ACHN (cell line): ENCODE measurements at regions not wholly inside any gene's neighbourhood (a gene's known extent, or its start where the extent isn't known, plus 50 kb on each side); places are given as distances from the start of the nearest gene placed in this dataset.
"Not testable (repeated sequence)": the region's sequence is repeated elsewhere in the genome, so short reads cannot be mapped to it uniquely, and the experiment has no call there.

Source experiments
- DNase-seq: peaks from one replicate; pipeline ENCODE4 v3.0.0-alpha.2; 2015
- in situ Hi-C: cut with HindIII; loops from 2 replicates; pipeline ENCODE4 v1.10.0; 2017; ENCODE audit warnings: low sequenced_read_pairs, low pct_ligation_motif_present, low pct_unique_long_range_greater_than_20kb

DNA sequence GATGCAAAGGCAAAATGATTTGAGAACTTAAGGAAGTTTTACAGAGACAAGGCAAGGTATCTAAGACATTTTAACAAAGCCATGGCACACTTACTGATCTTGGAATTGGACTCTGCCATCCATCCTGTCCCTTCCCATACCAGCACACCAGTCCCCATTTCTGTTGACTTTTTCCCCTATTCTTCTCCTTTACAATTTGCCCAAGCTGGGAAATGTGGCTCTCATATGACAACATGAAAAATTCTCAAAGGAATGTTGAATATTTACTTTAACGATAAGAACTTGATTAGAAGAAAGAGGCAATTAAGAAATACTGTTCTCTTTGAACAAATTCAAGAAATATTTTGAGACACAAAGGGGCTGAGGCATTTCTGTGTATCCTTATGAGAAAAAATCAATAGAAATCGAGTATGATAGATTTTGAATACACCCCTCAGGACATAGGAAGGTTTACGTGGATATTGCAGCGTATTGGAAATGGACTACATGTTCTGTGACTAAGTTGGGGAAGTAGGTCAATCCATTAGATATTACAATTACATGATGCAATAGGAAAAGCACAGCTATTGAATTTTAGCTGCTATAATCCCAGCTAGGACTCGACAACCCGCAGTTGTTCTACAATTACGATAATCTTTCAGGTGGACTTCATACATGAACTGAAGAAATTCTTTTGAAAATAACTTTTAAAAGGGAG, 201.6 kb downstream of the TRIB2 start:
- no peak for DNase-seq
- in situ Hi-C loops: no loop called here

DNA sequence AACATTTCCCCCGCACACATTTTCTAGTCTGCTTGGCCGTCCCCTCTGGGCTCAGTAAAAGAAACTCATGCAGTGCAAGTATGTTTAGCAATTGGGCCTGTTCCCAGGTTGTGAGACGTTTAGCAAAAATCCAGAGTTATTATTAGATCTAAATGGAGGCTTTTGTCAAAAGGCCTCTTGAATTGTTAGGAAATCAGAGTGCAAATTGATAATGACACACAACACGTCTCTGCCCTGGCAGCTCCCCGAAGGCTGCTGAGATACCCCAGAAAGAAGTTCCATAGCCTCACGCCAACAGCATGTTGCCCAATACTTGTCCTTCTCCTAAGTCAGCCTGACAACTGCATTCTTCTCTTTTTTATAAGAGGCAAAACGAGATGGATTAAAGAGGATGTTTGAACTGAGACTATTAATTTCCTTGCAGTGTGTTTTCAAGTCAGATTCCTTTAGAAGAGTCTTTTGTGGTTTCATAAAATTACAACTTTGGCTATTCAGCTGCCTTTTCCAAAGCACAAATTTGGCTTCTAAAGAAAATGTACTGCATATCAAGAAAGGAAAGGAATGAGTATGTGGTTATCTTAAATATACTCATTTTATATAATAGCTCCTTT, 202.2 kb downstream of the TRIB2 start:
- in situ Hi-C loops: no loop called here
- DNase-seq: no peak

DNA sequence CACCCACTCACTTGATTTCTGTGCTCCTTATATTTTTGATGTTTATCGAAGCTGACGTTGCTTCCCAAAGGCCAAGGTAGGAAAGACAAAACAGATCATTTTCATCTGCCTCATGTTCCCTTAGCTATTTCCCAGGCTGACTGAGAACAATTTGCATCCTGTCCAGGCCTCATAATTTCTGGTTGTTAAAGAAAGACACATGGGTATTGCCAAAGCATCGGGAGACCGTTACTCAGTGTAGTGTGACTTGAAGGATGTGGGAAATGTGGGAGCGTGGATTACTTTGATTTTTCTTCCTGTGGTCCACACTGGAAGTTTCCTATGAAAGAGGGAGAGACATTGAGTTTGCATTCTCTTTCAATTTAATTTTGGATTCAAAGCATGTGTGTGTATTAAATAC, 204.6 kb downstream of the TRIB2 start:
- in situ Hi-C loops: no loop called here
- DNase-seq: no peak

DNA sequence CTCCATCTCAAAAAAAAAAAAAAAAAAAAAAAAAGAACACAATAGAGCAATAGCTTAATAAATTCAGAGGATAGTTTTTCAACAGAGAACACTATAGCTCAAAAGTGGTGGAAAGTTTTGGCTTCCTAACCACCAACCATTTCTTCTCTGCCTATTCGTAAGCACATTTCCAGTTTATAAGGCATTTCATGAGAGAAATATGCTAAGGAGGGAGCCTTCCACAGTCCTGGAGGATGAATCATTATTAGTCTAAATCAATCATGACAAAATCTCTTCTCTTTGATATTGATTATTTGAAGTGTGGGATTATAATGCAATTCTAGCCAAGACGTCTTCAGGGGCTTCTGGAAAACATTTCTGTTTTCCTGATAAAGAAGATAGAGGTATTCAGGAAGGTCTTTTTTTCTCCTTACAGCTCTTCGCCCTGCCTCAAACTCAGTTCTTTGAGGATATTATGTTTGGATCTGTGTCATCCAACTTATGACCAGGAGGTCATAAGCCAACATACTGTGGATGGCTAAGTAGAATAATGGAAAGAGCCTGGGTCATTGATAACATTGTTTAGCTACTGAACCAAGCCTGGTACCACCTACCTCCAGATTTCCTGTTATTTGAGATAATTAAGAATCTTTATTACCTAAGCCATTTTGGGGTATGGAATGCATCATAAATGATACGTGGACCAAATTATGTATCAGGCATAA, 207.3 kb downstream of the TRIB2 start:
- in situ Hi-C loops: no loop called here

DNA sequence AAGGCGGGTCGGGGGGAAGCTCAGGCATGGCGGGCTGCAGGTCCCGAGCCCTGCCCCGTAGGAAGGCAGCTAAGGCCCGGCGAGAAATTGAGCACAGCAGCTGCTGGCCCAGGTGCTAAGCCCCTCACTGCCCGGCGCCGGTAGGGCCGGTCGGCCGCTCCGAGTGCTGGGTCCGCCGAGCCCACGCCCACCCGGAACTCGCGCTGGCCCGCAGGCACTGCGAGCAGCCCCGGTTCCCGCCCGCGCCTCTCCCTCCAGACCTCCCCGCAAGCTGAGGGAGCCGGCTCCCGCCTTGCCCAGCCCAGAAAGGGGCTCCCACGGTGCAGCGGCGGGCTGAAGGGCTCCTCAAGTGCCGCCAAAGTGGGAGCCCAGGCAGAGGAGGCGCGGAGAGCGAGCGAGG, 209.9 kb downstream of the TRIB2 start:
- DNase-seq, in situ Hi-C loops: not testable (repeated sequence)

More for the DNA sequence above, 207.3 kb downstream of the TRIB2 start:
- no peak for DNase-seq

DNA sequence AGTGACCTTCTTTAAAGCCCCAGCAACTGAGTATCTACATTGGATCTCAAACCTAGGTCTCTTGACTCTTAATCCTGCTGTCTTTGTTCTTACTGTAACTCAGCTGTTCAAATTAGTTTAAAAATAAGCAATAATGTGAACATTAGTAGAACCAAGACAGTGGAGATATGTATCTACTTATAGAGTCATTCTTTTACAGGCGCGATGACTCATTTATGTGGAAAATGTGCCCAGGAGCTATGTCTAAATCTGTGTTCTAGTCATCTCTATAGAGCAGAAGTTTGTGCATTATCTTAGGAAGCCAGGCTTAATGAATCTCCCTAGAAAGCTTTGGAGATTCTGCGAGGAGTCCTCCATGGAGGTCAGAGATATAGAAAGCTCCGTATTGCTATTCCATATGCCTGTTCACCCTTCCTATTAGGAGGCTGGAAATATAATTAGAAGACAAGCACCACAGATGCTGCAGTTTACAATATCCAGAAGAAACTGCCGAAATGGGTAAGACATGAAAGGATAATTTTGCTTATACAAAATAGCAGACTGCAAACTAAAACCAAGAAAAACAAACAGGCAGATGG, 211.6 kb downstream of the TRIB2 start:
- DNase-seq: no peak
- in situ Hi-C loops: no loop called here

DNA sequence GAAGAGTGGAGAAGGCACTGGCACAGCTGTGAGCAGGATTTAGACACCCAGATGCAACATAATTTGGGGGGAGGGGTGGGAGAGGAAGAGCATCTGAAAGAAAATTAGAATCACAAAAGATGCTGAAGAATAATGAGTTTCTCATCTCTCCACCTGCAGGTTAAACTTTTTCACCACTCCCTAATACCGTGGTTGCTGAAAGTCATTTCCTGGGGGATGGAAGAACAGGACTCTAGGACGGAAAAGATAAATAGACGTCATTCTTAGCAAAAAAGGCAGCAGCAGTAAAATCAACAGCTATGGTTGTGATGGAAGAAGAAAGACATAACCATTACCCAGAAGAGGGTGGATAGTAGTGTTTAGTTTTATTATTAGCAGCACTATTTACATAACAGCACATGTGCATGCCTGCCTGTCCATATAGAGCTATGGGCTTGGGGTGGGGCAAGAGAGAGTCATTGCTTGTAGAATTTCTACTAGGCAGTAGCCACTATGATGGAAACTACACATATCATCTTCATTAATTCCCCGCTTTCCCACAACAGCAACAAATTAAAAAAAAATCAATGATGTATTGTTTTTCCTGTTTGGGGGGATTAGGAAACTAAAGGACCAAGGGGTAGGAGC, 212.2 kb downstream of the TRIB2 start:
- DNase-seq: no peak
- in situ Hi-C loops: no loop called here

DNA sequence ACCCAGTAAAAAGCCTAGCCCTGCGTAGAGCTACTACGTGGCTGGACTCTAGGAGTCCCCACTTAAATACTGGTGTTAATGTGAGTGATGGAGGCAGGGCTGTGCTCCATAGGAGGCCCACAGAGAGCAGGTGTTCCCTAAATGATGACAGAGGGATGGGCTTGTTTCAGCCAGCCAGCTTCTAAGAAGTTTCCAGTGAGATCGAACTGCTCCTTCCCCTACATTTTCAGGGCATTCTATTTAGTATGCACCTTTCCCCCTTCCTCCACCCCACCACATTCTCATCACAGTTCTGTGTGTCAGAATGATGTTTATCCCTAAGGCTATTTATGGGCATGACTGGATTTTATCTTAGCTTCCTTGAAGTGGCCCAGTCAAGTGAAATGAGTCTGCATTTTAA, 213.0 kb downstream of the TRIB2 start:
- in situ Hi-C loops: no loop called here

DNA sequence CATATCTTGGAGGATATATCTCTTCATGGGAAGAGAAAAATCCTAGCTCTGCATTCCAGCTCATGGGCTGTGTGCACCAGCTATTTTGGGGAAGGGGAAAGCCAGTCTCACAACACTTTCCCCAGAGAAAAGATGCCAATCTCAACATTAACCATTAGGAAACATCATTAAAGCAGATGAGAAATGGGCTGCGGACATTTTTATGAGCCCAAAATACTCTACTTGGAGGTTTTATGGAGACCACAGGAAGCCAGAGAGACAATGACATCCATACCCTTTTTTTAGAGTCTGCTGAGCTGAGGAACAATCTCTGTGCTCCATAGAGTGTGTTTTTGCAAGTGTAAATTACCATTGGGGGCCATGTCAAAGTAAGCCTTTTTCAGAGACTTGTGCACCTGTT, 213.7 kb downstream of the TRIB2 start:
- in situ Hi-C loops: no loop called here
- DNase-seq: no peak

More for the DNA sequence above, 213.0 kb downstream of the TRIB2 start:
- no peak for DNase-seq

DNA sequence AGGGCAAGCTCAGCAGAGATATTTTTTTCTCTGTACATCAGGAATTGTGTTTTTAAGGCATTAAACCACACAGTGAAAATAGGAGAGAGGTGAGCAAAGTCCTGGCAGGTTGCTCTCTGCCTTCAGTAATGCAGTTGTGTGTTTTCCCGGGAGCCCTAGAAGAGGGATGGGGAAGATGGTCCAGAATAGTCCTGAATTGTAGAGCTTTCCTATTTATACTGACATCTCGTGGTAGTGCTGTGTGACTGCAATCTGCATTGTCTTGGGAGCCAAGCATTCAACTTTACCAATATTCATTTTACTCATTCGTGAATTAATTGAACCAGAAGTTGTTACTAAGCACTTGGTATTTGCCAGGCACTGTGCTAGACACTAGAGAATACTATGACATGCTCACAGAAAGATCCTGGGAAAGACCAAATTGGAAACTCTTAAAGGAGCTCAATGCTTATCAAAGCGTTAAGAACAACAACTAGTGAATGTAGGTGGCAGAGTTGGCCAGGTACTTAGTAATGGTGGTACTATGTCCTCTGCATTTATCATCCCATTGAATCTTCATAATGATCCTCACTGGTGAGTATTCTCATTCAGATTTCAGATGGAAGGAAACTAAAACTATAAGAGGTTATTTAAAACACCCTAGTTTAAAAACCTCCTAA, 214.6 kb downstream of the TRIB2 start:
- in situ Hi-C loops: no loop called here
- peak; percentile 43 for DNase-seq

DNA sequence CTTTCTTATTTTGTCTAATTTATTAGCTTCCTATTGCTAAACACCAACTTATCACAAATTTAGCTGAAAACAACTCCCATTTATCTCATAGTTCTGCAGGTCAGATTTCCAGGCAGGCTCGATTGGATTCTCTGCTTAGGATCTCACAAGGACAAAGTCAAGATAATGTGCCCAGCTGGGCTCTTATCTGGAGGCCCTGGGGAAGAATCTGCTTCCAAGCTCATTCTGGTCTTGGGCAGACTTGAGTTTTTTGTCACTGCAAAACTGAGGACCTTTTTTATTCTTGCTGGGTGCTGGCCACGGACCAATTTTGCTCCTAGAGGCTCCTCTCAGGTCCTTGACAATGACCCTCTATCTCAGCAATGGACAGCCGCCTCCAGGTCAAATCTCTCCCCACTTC, 215.5 kb downstream of the TRIB2 start:
- in situ Hi-C loops: no loop called here

DNA sequence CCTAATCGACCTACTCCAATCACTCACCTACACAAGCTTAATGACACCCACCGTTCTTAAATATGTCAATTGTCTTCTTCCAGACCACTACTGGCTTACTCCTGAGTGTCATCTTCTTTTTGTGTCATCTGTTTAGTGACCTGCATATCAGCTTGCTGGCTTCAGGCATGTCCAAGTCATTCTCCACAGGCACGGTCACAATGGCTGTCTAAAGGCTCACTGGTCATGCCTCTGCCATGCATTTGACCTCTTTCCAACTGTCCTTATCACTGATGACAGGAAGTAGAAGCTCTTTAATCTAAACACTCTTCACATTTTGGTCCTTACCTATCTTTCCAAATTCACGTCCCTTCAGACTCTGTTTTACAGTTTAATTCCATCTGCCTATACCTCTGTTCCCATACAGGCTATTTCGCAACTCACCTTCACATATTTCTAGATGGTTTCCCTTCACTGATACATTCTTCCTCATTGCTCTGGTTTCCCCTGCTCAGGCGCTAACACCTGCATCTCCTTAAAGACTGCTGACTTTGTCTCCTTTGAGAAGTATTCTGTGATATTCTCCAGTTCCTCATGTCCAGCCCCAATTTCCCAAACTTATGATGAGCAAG, 217.5 kb downstream of the TRIB2 start:
- in situ Hi-C loops: no loop called here
- no peak for DNase-seq

More for the DNA sequence above, 215.5 kb downstream of the TRIB2 start:
- DNase-seq: no peak

DNA sequence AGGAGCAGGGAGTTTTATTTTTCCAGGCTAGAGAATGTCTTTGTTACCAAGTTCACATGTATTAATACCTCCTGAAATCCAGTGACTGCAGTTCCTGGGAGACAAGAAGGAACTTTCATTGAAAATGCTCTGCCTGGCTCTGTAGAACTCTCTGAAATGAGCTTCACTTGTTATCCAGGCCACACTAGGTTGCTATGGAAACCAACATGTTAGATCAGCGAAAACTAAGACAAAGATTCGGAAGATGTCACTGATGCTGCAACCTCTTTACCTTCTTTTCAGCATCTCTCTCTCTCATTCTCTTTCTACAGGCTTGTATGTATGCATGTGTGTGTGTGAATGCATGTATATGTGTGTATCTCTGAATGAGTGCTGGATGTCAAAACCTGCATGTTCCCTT, 218.5 kb downstream of the TRIB2 start:
- in situ Hi-C loops: no loop called here
- no peak for DNase-seq

DNA sequence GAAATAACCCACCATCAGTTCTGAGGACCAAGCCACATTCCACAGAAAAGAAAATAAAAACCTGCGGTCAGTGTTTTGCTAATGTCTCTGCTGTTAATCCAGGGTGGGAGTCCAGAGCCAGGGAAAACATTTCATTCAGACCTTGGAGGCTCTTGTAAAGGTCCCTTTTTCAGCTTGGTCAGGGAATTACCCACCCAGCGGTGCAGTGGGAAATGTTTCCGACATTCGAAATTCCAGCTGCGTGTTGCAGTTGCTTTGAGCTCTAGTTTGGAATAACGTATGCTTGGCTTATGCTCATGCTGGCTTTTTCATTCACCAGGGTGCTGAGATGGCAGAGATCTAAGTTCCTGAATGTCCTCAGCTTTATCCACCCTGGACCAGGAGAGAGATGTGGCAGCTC, 219.1 kb downstream of the TRIB2 start:
- in situ Hi-C loops: no loop called here
- DNase-seq: no peak

DNA sequence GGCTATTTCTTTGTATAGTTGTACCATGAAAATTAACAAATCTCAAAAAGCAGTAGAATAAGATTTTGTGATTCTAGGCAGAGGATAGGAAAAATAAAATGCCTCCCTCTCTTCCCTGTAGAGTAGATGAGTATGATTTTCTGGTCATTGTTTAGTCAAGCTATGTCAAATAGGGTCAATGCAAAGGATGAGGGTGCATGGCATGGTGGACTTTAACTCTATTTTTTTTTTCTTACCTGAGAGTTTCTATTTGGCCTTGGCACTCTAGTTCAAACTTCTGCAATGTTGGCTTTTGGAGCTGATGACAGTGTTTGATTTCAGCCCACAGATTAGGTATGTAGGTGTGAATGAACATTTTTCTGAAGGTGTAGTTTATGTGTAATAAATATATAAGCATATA, 224.5 kb downstream of the TRIB2 start:
- in situ Hi-C loops: no loop called here
- no peak for DNase-seq

DNA sequence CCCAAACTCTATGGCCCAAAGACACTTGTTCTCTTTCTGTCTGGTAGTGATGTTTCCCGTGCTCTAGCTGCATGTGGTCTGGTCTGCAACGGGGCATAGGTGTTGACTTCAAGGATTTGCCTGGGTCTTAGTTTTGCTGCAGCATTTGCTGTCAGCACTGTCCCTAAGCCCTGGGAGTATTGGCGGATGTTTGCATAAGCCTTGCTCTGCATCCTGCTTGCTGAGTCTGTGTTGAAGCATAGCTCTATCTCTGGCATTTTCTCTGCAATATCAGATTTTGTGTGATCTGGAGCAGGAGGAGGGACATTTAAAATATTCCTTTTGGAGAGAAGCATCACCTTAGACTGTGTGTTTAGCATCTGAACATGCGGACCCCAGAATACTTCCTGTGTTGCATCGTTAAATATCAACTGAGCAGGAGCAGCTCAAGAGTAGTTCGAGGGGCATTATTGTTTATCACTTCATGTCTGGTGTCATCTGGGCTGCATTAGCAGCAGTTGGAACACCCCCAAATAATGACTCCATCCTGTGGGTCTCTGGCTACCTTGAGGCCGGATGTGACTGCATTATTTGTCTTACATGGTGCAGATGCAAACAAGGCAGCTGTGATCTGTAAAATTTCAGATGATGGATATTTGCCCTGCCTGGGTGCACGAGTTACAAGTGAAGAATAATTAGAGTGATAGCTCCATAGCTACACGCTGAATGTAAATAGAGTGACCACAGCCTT, 231.7 kb downstream of the TRIB2 start:
- in situ Hi-C loops: no loop called here
- DNase-seq: no peak

DNA sequence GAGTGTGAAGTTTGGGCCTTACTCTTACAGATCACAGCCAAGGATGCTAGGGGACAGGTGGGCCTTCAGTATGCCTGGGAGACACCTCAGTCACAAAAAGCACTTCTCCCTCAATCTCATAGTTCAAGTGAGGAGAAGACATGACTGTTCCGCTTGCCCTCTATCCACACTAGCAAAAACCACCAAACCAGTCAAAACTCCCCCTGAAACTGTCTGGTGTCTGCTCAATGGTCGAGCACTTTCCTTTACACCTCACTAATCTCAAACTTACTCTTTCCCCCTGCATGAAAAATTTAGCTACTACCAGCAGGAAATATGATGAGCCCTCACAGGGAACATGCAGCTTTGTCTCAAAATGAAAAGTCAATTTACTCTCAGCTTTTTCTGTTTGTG, 232.2 kb downstream of the TRIB2 start:
- no peak for DNase-seq
- in situ Hi-C loops: no loop called here

DNA sequence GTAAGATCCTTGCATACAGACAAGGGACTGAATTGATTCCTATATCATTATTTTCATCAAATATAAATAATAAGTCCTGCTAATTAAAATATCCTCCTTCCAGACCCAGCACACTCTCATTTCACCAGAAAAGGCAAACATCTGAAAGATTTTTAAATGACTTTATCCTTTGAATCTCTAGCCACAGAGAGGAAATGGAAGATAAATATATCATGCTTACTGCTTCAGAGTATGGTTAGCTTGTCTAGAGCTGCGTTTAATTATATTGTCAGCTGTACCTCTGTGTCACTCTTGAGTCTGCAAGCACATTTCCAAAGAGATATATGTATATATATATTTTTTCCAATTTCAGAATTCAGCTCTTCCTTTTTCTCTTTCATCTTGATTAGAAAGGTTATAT, 232.7 kb downstream of the TRIB2 start:
- in situ Hi-C loops: no loop called here
- no peak for DNase-seq
